Esophagus muscularis mucosa (tissue), 4 donors: ENCODE measurements at regions not wholly inside any gene's neighbourhood (a gene's known extent, or its start where the extent isn't known, plus 50 kb on each side); places are given as distances from the start of the nearest gene placed in this dataset.

Experiments
- DNase-seq: peaks from one replicate; pipeline ENCODE4 v3.0.0-alpha.2; 2017; ENCODE audit errors: extremely low spot score
- H3K27ac ChIP-seq, 4 donors: fragments of 200-600 bp; sonication (generic); replicated peaks in 1 of 4; 1 replicate in 3 of 4; 2 replicates in 1 of 4; pipeline ENCODE4 v1.5.1; 2016 to 2019; ENCODE audit warnings: mild to moderate bottlenecking in 1 of 4
- H3K27me3 ChIP-seq, 4 donors: fragments of 200-600 bp; sonication (generic); one replicate each; pipeline versions ENCODE4 v1.5.1 to v1.6.0; 2016 to 2019
- H3K36me3 ChIP-seq, 4 donors: fragments of 200-600 bp; sonication (generic); one replicate each; pipeline ENCODE4 v1.5.1; 2016 to 2019
- H3K4me1 ChIP-seq, 4 donors: fragments of 200-600 bp; sonication (generic); one replicate each; pipeline ENCODE4 v1.5.1; 2016 to 2019
- H3K4me3 ChIP-seq, 4 donors: fragments of 200-600 bp; sonication (generic); 1 replicate in 2 of 4; 2 replicates in 2 of 4; pipeline ENCODE4 v1.5.1; 2016 to 2019; ENCODE audit warnings: mild to moderate bottlenecking in 4 of 4, moderate library complexity in 1 of 4
- H3K9me3 ChIP-seq, 4 donors: fragments of 200-600 bp; sonication (generic); 1 replicate in 3 of 4; 2 replicates in 1 of 4; pipeline ENCODE4 v1.5.1; 2016 to 2019
- EP300 ChIP-seq: sonication (generic); formaldehyde crosslinking; IDR thresholded peaks from one replicate; pipeline ENCODE4 v1.6.1; 2017; ENCODE audit warnings: antibody characterized with exemption
- POLR2A ChIP-seq: fragments of 450-650 bp; IDR thresholded peaks from one replicate; pipeline ENCODE4 v1.6.1; 2017; ENCODE audit warnings: antibody characterized with exemption, moderate library complexity, mild to moderate bottlenecking, low read depth
- POLR2AphosphoS5 ChIP-seq, 2 donors: sonication (generic); formaldehyde crosslinking; IDR thresholded peaks; one replicate each; pipeline ENCODE4 v1.6.1; 2017; ENCODE audit warnings: antibody characterized with exemption in 2 of 2
- whole genome bisulfite sequencing: methylation state at CpG from one replicate; pipeline ENCODE4 v1.1.5; 2018; 5-methylcytosine and 5-hydroxymethylcytosine counted together
- intact Hi-C: fragments of 100-400 bp; cut with DNase I; formaldehyde crosslinking; loops from one replicate; pipeline ENCODE4 v1.15.1; 2023
- TF ChIP-seq, protein P1 (sequence below), 3 experiments: fragments of 200-600 bp in 2 of 3; fragments of 450-650 bp in 1 of 3; sonication (generic) in 2 of 3; IDR thresholded peaks; one replicate each; pipeline ENCODE4 v1.5.1; 2017 to 2019; ENCODE audit warnings: antibody characterized with exemption in 3 of 3, mild to moderate bottlenecking in 2 of 3, moderate library complexity in 1 of 3

DNA sequence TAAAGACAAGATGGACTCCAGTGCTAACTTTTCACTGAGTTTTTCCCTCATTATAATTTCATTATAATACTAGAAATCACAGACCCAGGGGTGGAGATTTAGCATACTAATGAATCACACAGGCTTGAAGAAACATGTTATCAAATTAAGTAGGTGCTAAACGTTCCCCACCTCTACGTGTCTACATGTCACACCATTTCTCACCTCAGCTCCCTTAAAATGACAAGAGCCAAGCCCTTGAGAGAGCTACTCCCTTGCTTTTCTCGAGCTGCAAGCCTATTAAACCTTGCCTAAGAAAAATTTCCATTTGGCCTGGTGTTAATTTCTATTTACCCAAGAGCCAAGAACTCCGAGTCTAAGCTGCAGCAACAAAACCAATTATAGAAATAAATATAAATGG, 396.3 kb upstream of the NEGR1 start:
- intact Hi-C loops: no loop called here
- no peaks in the 10 kb centered on the region for H3K4me1 ChIP-seq

DNA sequence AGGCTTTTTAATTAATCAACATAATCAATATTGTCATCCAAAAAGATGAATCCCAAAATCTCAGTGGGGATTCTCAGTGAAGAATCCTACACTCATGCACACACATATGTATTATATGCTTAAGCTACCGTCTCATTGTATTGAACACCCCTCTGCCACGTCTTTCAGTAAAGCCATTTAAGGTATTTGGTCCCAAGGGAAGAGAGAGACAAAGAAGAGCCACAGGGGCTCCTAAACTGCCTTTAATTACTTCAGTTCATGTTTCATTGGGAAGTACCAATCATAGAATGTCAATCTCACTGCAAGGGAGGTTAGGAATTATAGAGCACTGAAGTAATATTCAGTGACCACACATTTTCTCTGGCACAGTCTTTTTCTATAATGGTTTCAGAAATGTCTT, 388.6 kb upstream of the NEGR1 start:
- H3K4me1 ChIP-seq: no peaks in the 10 kb centered on the region
- 92% methylated on average over 2 of the region's 2 CpGs for WGBS
- TF ChIP-seq POLR2A: no peak
- TF ChIP-seq, protein P1, sequence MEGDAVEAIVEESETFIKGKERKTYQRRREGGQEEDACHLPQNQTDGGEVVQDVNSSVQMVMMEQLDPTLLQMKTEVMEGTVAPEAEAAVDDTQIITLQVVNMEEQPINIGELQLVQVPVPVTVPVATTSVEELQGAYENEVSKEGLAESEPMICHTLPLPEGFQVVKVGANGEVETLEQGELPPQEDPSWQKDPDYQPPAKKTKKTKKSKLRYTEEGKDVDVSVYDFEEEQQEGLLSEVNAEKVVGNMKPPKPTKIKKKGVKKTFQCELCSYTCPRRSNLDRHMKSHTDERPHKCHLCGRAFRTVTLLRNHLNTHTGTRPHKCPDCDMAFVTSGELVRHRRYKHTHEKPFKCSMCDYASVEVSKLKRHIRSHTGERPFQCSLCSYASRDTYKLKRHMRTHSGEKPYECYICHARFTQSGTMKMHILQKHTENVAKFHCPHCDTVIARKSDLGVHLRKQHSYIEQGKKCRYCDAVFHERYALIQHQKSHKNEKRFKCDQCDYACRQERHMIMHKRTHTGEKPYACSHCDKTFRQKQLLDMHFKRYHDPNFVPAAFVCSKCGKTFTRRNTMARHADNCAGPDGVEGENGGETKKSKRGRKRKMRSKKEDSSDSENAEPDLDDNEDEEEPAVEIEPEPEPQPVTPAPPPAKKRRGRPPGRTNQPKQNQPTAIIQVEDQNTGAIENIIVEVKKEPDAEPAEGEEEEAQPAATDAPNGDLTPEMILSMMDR (IDR thresholded peaks at IDR 0.05): no peak
- no peak for TF ChIP-seq EP300
- no peak for TF ChIP-seq POLR2AphosphoS5 (IDR thresholded peaks at IDR 0.05)
- no peak overlapping the region for H3K4me3 ChIP-seq
- no peak overlapping the region for H3K27ac ChIP-seq
- no peaks in the 10 kb centered on the region for H3K36me3 ChIP-seq
- no peaks in the 10 kb centered on the region for H3K9me3 ChIP-seq
- DNase-seq: no peak
- intact Hi-C loops: no loop called here
- H3K27me3 ChIP-seq: no peaks in the 10 kb centered on the region

More for the DNA sequence above, 396.3 kb upstream of the NEGR1 start:
- Histone ChIP-seq H3K36me3 (no peaks in the 10 kb centered on the region), H3K9me3 (no peaks in the 10 kb centered on the region), H3K27ac (no peak overlapping the region), H3K4me3 (no peak overlapping the region), H3K27me3 (no peaks in the 10 kb centered on the region)
- WGBS: 46% methylated on average over 4 of the region's 4 CpGs
- TF ChIP-seq EP300 (no peak), POLR2A (no peak), POLR2AphosphoS5 (IDR thresholded peaks at IDR 0.05) (no peak)
- TF ChIP-seq, protein P1 (IDR thresholded peaks at IDR 0.05): no peak
- DNase-seq: no peak

DNA sequence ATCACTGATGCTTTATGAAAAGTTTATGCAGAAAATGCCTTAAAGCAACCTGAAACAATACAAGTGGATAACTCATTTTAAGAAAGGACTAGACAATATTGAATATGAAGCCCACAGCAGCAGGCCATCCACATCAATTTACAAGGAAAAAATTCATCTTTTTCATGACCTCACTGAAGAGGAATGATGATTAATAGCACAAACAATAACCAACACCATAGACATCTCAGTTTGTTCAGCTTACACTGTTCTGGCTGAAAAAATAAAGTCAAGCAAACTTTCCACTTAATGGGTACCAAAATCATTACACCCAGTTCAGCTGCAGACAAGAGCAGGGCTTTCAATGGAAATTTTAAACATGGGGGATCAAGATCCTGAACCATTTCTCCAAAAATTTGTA, 380.6 kb upstream of the NEGR1 start:
- no peaks in the 10 kb centered on the region for H3K27me3 ChIP-seq
- TF ChIP-seq EP300 (no peak), POLR2A (no peak), POLR2AphosphoS5 (IDR thresholded peaks at IDR 0.05) (no peak)
- TF ChIP-seq, protein P1 (IDR thresholded peaks at IDR 0.05): no peak
- H3K4me1 ChIP-seq: no peaks in the 10 kb centered on the region
- H3K27ac ChIP-seq: no peak overlapping the region
- H3K4me3 ChIP-seq: no peak overlapping the region
- intact Hi-C loops: no loop called here
- no peaks in the 10 kb centered on the region for H3K36me3 ChIP-seq
- no peaks in the 10 kb centered on the region for H3K9me3 ChIP-seq
- no peak for DNase-seq

DNA sequence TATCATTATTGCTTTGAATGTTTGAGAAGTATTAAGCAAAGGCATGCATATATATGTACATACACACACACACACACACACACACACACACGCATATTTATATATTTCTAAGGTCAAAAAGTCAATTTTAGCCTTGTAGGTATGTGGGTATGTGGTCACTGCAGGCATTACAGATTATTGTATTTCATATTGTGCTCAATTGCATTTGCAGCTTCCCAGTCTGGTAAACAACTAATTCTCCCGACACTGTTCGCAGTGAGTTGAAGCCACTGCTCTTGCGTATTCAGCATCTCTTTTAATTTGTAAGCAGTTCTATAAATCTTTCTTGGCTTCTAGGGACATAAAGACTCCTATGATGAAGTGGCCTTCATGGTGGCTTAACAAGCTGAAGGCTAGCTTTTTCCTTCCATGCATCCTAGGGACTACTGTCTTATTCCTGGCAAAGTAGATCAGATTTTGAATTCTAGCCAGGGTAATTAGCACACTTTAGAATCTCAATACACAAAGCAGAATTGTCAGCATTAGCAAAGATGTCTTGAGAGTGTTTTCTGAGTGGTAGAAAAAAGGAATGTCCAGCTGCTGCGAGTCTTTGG, 368.6 kb upstream of the NEGR1 start:
- H3K27me3 ChIP-seq: no peaks in the 10 kb centered on the region
- no peaks in the 10 kb centered on the region for H3K36me3 ChIP-seq
- no peaks in the 10 kb centered on the region for H3K9me3 ChIP-seq
- intact Hi-C loops: no loop called here
- H3K27ac ChIP-seq: no peak overlapping the region
- TF ChIP-seq POLR2AphosphoS5 (IDR thresholded peaks at IDR 0.05): no peak
- no peak for TF ChIP-seq POLR2A
- TF ChIP-seq, protein P1 (IDR thresholded peaks at IDR 0.05): no peak
- no peak for TF ChIP-seq EP300
- no peak overlapping the region for H3K4me3 ChIP-seq
- DNase-seq: no peak
- 74% methylated on average over 5 of the region's 5 CpGs for WGBS
- no peaks in the 10 kb centered on the region for H3K4me1 ChIP-seq

DNA sequence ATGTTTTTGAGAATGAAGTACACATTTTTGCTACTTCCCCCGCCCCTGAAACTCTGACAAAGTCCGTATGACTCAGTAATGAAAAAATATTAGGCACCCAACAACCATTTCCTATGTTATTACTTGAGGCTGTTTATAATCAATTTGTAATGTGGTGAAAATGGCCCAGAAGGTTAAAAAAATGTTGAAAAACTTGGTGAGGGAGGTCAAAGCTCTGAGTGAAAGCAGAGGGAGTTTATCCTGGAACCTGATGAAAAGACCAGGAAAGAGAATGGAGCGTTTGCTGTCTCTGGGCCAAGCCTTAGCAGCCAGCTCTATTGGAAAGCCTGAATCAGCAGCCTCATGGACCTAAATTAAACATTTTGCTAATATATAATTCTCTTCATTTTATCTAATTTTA, 367.7 kb upstream of the NEGR1 start:
- TF ChIP-seq POLR2A: no peak
- TF ChIP-seq POLR2AphosphoS5 (IDR thresholded peaks at IDR 0.05): no peak
- TF ChIP-seq, protein P1 (IDR thresholded peaks at IDR 0.05): no peak
- TF ChIP-seq EP300: no peak
- WGBS: 52% methylated on average over 3 of the region's 3 CpGs
- H3K4me1 ChIP-seq: no peaks in the 10 kb centered on the region
- H3K27ac ChIP-seq: no peak overlapping the region
- no peaks in the 10 kb centered on the region for H3K36me3 ChIP-seq
- H3K4me3 ChIP-seq: no peak overlapping the region
- no peaks in the 10 kb centered on the region for H3K27me3 ChIP-seq
- no peaks in the 10 kb centered on the region for H3K9me3 ChIP-seq
- intact Hi-C loops: no loop called here
- DNase-seq: no peak
